ENCODE measurements at regions not wholly inside any gene's neighbourhood (a gene's known extent, or its start where the extent isn't known, plus 50 kb on each side); places are given as distances from the start of the nearest gene placed in this dataset.

DNA sequence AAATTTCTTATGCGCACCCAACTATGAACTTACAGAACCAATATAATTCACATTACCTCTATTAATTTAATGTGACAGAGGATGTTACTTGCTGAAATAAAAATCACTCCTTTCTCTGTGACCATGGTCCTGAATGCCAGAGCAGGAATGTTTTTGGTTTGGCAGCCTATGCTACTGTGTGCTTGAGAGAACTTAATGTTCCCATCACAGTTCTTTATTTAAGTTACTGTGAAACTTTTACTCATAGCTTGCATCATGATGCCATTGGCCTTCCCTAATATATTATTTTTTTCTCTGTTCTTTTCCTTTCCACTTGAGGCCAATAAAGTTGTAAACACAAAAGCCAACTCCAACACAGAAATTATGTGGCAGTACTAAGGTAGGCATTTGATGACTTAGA, 142.2 kb downstream of the FAM76B start:
- peaks cover 0 to 11% (median 3%) of the 10 kb centered on the region in 6 donors for H3K4me1 ChIP-seq
- DNase-seq = no peak
- H3K36me3 ChIP-seq = no peaks in the 10 kb centered on the region
- H3K4me3 ChIP-seq = no peak overlapping the region
- H3K27me3 ChIP-seq (replicated peaks in 1 of 7) = no peaks in the 10 kb centered on the region
- intact Hi-C loops (cut with DNase I; ENCODE audit: low total_unique reads) = no loop called here
- H3K9me3 ChIP-seq = peaks cover 0 to 8% (median 5%) of the 10 kb centered on the region in 8 donors
- H3K27ac ChIP-seq = no peak overlapping the region
- WGBS, 5 donors = 96 to 100% (median 98%) methylated on average over 1 of the region's 1 CpG
- TF ChIP-seq POLR2A (IDR thresholded peaks at IDR 0.05) = no peak
- TF ChIP-seq, protein P1, sequence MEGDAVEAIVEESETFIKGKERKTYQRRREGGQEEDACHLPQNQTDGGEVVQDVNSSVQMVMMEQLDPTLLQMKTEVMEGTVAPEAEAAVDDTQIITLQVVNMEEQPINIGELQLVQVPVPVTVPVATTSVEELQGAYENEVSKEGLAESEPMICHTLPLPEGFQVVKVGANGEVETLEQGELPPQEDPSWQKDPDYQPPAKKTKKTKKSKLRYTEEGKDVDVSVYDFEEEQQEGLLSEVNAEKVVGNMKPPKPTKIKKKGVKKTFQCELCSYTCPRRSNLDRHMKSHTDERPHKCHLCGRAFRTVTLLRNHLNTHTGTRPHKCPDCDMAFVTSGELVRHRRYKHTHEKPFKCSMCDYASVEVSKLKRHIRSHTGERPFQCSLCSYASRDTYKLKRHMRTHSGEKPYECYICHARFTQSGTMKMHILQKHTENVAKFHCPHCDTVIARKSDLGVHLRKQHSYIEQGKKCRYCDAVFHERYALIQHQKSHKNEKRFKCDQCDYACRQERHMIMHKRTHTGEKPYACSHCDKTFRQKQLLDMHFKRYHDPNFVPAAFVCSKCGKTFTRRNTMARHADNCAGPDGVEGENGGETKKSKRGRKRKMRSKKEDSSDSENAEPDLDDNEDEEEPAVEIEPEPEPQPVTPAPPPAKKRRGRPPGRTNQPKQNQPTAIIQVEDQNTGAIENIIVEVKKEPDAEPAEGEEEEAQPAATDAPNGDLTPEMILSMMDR (IDR thresholded peaks at IDR 0.05 in 8 of 11, conservative IDR thresholded peaks at IDR 0.05 in 3 of 11) = no peak
- no peak for TF ChIP-seq POLR2AphosphoS5 (IDR thresholded peaks at IDR 0.05)

DNA sequence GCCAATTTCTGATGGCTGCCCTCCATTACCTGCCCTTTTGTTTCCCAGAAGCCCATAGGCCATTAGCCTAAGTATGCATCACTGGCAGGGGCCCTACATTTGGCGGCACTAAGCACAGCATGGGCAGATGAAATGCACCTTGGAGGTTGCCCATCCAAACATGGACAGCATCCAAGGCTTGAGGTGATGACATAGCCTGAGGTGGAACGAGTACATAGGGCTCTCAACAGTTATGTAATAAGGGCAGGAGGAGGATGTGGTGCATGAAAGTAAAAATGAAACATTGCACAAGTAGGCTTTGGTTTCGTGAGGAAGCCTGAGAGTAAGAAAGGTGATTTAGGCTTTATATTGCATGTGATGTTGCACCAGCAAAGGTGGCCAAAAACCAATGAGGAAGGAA, 148.1 kb downstream of the FAM76B start:
- intact Hi-C loops (cut with DNase I; ENCODE audit: low total_unique reads) = no loop called here
- peak overlapping the region in 7 of 8 donors; percentile 3 to 71 (median 56) for H3K27ac ChIP-seq
- H3K27me3 ChIP-seq (replicated peaks in 1 of 7) = no peaks in the 10 kb centered on the region
- peaks cover 0 to 13% (median 7%) of the 10 kb centered on the region in 6 donors for H3K4me1 ChIP-seq
- DNase-seq = peak; percentile 59
- WGBS, 5 donors = 21 to 44% (median 39%) methylated on average over 3 of the region's 3 CpGs
- H3K4me3 ChIP-seq = no peak overlapping the region
- TF ChIP-seq POLR2AphosphoS5 (IDR thresholded peaks at IDR 0.05) (no peak), POLR2A (IDR thresholded peaks at IDR 0.05) (peak in 1 of 3 donors; percentile 8)
- TF ChIP-seq, protein P1 (IDR thresholded peaks at IDR 0.05 in 8 of 11, conservative IDR thresholded peaks at IDR 0.05 in 3 of 11) = no peak
- no peaks in the 10 kb centered on the region for H3K36me3 ChIP-seq
- H3K9me3 ChIP-seq = peaks cover 0 to 14% (median 3%) of the 10 kb centered on the region in 8 donors

DNA sequence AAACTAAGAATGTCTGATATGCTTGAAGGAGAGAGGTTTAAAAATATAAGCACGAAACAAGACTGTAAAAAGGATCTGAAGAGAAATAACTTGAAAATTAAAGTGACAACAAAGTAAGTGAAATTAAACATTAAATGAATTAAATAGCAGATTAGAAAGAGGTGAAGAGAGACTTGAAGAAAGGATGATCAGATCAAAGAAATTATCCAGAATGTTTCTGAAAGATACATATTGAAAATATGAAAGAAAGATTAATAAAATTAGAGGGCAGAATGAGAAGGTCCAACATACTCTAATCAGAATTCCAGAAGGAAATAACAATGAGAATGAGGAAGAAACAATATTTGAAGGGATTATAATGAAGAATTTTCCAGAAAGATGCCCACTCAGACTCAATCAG, 151.1 kb downstream of the FAM76B start:
- Histone ChIP-seq H3K36me3 (no peaks in the 10 kb centered on the region), H3K4me1 (peaks cover 0 to 13% (median 7%) of the 10 kb centered on the region in 6 donors), H3K9me3 (peaks cover 0 to 10% (median 0%) of the 10 kb centered on the region in 8 donors), H3K4me3 (no peak overlapping the region), H3K27ac (no peak overlapping the region), H3K27me3 (replicated peaks in 1 of 7) (no peaks in the 10 kb centered on the region)
- intact Hi-C loops (cut with DNase I; ENCODE audit: low total_unique reads) = no loop called here
- no peak for TF ChIP-seq POLR2AphosphoS5 (IDR thresholded peaks at IDR 0.05)
- TF ChIP-seq, protein P1 (IDR thresholded peaks at IDR 0.05 in 8 of 11, conservative IDR thresholded peaks at IDR 0.05 in 3 of 11) = no peak
- TF ChIP-seq POLR2A (IDR thresholded peaks at IDR 0.05) = no peak
- 88 to 96% (median 92%) methylated on average over 1 of the region's 1 CpG for WGBS, 5 donors
- no peak for DNase-seq

DNA sequence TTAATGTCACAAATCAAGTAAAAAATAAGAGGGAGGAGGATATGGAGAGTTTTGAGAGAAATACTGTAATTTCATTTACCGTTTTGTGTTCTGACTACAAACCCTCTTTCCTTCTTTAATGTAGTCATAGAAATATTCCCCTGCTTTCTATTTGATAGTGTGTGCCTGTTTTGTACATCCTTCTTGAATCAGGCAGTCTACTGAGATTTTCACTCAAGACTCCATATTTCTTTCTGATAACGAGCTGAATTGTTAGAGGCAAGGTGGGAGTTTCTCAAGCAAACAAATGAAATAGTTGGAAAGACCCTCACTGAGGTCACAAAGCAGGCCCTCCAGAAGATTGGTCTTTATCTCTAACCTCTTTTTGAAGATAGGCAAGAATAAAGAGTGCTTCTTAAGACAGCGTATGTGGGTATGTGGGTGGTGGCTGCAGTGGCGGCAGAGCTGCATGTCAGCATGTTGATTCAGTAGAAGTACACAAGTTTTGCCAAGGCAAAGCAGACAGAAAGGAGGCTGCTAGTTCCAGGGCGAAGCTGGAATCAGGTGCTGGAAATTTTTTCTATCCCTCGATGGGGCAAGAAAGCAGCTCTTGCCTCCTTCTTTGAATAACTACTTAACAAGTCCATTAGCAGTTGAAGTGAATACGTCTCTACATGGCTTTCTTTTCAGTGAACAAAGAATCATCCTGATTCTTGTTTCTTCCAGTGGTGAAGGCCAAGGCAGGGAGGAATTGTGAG, 164.2 kb downstream of the FAM76B start:
- Histone ChIP-seq H3K27ac (no peak overlapping the region), H3K27me3 (replicated peaks in 1 of 7) (no peaks in the 10 kb centered on the region), H3K4me1 (no peaks in the 10 kb centered on the region), H3K4me3 (no peak overlapping the region), H3K36me3 (no peaks in the 10 kb centered on the region), H3K9me3 (peaks cover 0 to 25% (median 12%) of the 10 kb centered on the region in 8 donors)
- DNase-seq = no peak
- TF ChIP-seq POLR2AphosphoS5 (IDR thresholded peaks at IDR 0.05) = no peak
- TF ChIP-seq, protein P1 (IDR thresholded peaks at IDR 0.05 in 8 of 11, conservative IDR thresholded peaks at IDR 0.05 in 3 of 11) = no peak
- no peak for TF ChIP-seq POLR2A (IDR thresholded peaks at IDR 0.05)
- WGBS, 5 donors = 75 to 85% (median 84%) methylated on average over 7 of the region's 7 CpGs
- intact Hi-C loops (cut with DNase I; ENCODE audit: low total_unique reads) = no loop called here

Measured in spleen (tissue), 11 donors.